HG03139 (cell line): ENCODE measurements at regions not wholly inside any gene's neighbourhood (a gene's known extent, or its start where the extent isn't known, plus 50 kb on each side); places are given as distances from the start of the nearest gene placed in this dataset.

Experiments
- ATAC-seq: cut with Tn5 transposase; IDR thresholded peaks from one replicate; pipeline ENCODE4 v1.9.1; 2021; ENCODE audit not compliant: unreplicated experiment

GRCh38 chr12:124489915-124490583, 77.4 kb downstream of the NCOR2 start:
- ATAC-seq = no peak

GRCh38 chr12:124489220-124489619, 78.2 kb downstream of the NCOR2 start:
- no peak for ATAC-seq

GRCh38 chr12:124488520-124488919, 78.9 kb downstream of the NCOR2 start:
- ATAC-seq = no peak

- ATAC-seq = no peak
These were observed 79.6 kb downstream of the NCOR2 start for GRCh38 chr12:124487834-124488165.

GRCh38 chr12:124487066-124487833, 80.2 kb downstream of the NCOR2 start:
- ATAC-seq = no peak

GRCh38 chr12:124486346-124486963, 81.0 kb downstream of the NCOR2 start:
- ATAC-seq = no peak

- ATAC-seq = no peak
These were observed 82.0 kb downstream of the NCOR2 start for GRCh38 chr12:124485371-124485770.

- no peak for ATAC-seq
These were observed 82.9 kb downstream of the NCOR2 start for GRCh38 chr12:124484526-124484953.

- no peak for ATAC-seq
These were observed 83.3 kb downstream of the NCOR2 start for GRCh38 chr12:124484067-124484466.

- ATAC-seq = no peak
These were observed 84.3 kb downstream of the NCOR2 start for GRCh38 chr12:124482901-124483799.

- no peak for ATAC-seq
These were observed 84.9 kb downstream of the NCOR2 start for GRCh38 chr12:124482567-124482893.

GRCh38 chr12:124481772-124482566, 85.4 kb downstream of the NCOR2 start:
- ATAC-seq = peak; percentile 41

GRCh38 chr12:124481257-124481750, 86.1 kb downstream of the NCOR2 start:
- no peak for ATAC-seq

GRCh38 chr12:124480469-124481256, 86.7 kb downstream of the NCOR2 start:
- peak; percentile 60 for ATAC-seq

- no peak for ATAC-seq
These were observed 87.5 kb downstream of the NCOR2 start for GRCh38 chr12:124479680-124480468.

GRCh38 chr12:124478985-124479645, 88.3 kb downstream of the NCOR2 start:
- no peak for ATAC-seq

GRCh38 chr12:124478416-124478815, 89.0 kb downstream of the NCOR2 start:
- no peak for ATAC-seq
